ENCODE measurements at regions not wholly inside any gene's neighbourhood (a gene's known extent, or its start where the extent isn't known, plus 50 kb on each side); places are given as distances from the start of the nearest gene placed in this dataset.
"Not testable (repeated sequence)": the region's sequence is repeated elsewhere in the genome, so short reads cannot be mapped to it uniquely, and the experiment has no call there.

DNA sequence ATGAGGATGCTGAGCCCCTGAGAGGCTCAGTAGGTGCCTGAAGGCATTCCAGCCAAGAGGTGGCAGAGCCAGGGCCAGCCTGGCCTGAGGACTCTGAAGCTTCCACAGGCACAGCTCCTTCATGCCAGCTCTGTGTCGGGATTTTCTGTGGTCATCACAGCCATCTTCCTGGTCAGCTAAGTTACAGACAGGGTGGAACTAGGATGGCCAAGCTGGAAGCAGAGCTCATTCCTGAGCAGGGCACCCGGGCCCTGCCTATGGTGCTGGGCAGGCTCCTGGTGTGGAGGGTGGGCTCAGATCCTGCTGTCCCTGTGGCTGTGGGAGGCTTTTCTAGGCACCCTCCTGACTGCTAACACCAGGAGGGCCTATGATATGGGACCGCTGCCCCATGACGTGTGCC is 2882.3 kb downstream of the RPIA start:
- H3K9me3 ChIP-seq; intact Hi-C loops (cut with DNase I); H3K27ac ChIP-seq; H3K27me3 ChIP-seq; DNase-seq; H3K36me3 ChIP-seq; H3K4me3 ChIP-seq; H3K4me1 ChIP-seq; H3K9ac ChIP-seq (ENCODE audit: low read depth in 2 of 2, low read length in 2 of 2): not testable (repeated sequence)

DNA sequence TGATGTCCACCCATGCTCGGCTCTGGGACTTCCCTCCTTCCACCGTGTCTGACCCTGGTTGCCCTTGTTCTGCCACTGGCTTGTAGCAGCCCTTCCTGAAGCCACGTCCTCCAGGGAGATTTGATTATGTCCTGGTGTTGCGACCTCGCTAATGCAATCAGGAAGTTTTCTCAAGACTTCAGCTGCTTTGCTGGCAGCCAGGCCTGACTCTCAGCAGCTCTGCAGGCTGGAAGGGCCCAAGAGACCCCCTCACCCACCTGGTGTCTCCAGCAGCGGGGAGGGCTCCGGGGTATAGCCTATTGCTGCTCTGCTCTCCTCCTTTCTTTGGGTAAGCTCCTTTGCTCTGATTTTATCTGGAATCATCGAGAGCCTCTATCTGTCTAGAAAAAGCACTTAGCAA is 2882.8 kb downstream of the RPIA start:
- H3K4me1 ChIP-seq; H3K27ac ChIP-seq; H3K9me3 ChIP-seq; intact Hi-C loops (cut with DNase I); DNase-seq; H3K4me3 ChIP-seq; H3K27me3 ChIP-seq; H3K36me3 ChIP-seq; H3K9ac ChIP-seq (ENCODE audit: low read depth in 2 of 2, low read length in 2 of 2): not testable (repeated sequence)

DNA sequence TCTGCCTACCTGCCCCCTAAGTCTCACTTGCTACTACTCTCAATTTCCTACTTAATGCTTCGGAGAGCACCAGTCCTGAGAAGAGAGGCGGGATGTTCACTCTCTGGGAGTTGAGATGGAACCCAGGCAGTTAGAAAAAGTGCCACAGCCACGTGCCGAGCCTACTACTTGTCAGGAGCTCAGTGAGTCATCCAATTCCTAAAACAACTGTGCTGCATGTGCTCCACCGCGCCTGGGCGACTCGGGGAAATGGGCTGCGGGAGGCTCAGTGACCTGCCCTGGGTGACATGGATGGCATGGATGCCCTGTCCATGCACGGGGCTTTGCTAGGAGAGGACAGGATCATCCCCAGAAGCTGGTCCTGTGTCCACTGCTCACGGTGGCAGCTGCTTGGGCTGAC is 2884.2 kb downstream of the RPIA start:
- H3K4me1 ChIP-seq; intact Hi-C loops (cut with DNase I); H3K36me3 ChIP-seq; H3K4me3 ChIP-seq; H3K9me3 ChIP-seq; H3K27ac ChIP-seq; H3K9ac ChIP-seq (ENCODE audit: low read depth in 2 of 2, low read length in 2 of 2); DNase-seq; H3K27me3 ChIP-seq: not testable (repeated sequence)

DNA sequence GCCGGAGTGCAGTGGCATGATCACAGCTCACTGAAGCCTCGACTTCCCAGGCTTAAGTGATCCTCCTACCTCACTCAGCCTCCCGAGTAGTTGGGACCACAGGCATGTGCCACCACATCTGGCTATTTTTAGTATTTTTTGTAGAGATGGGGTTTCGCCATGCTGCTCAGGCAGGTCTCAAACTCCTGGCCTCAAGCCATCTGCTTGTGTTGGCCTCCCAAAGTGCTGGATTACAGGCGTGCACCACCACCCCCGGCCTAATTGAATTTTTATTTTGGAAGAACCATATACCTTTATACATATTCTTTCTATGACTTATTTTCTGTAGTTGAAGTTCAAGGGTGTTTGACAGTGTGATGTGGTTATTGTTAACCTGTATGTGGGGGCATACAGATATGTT is 2885.9 kb downstream of the RPIA start:
- H3K27ac ChIP-seq; H3K27me3 ChIP-seq; H3K9ac ChIP-seq (ENCODE audit: low read depth in 2 of 2, low read length in 2 of 2); H3K9me3 ChIP-seq; H3K4me1 ChIP-seq; DNase-seq; intact Hi-C loops (cut with DNase I); H3K4me3 ChIP-seq; H3K36me3 ChIP-seq: not testable (repeated sequence)

DNA sequence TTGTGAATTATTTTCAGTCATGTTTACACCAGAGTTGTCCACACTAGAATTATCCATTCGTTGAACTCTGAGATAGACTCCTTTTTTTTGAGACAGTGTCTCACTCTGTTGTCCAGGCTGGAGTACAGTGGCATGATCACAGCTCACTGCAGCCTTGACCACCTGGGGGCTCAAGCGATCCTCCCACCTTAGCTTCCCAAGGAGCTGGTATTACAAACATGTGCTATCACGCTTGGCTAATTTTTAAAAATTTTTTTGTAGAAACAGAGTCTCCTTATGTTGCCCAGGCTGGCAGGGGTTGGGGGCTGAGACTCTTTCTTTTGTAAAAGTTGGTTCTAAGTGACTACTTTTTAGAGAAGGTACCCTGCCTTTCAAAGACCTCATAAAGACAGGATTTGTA is 2887.2 kb downstream of the RPIA start:
- H3K27ac ChIP-seq; H3K4me3 ChIP-seq; H3K9ac ChIP-seq (ENCODE audit: low read depth in 2 of 2, low read length in 2 of 2); H3K4me1 ChIP-seq; H3K27me3 ChIP-seq; DNase-seq; H3K9me3 ChIP-seq; H3K36me3 ChIP-seq; intact Hi-C loops (cut with DNase I): not testable (repeated sequence)

DNA sequence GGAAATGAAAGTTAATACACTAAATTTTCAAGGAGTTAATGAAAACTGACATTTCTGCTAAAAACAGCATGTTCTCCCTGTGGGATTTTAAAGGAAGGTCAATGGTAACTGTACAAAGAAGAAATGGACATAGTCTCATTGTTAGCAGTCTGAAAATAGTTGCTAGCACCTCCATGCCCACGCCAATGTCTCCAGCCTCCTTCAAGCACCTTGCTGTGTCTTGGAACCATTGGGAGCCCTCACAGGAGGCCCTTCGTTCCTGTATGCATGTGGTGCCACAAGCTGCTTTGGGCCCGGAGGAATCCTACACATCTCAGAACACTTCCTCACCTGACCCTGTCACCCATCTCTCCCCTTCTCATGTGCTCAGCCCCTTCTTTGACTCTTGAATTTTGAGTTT is 2888.1 kb downstream of the RPIA start:
- H3K27me3 ChIP-seq; H3K9me3 ChIP-seq; H3K27ac ChIP-seq; H3K36me3 ChIP-seq; DNase-seq; H3K4me1 ChIP-seq; H3K9ac ChIP-seq (ENCODE audit: low read depth in 2 of 2, low read length in 2 of 2); H3K4me3 ChIP-seq; intact Hi-C loops (cut with DNase I): not testable (repeated sequence)

DNA sequence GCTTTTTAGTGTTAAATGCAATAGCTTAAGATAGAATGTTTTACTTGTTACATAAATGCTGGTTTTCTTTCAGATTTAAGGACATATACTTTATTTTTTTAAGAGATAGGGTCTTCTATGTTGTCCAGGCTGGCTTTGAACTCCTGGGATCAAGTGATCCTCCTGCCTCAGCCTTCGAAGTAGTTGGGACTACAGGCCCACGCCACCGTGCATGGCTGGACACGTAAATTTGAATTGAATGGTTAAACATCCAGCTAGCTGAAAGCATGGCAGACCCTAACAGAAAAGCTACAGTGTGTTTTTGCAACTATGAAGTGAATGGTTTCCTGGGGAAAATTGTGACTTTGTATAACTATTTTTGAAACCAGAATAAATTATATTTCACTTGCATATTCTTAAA is 2888.6 kb downstream of the RPIA start:
- intact Hi-C loops (cut with DNase I); H3K27me3 ChIP-seq; H3K27ac ChIP-seq; H3K9me3 ChIP-seq; DNase-seq; H3K9ac ChIP-seq (ENCODE audit: low read depth in 2 of 2, low read length in 2 of 2); H3K4me1 ChIP-seq; H3K4me3 ChIP-seq; H3K36me3 ChIP-seq: not testable (repeated sequence)

DNA sequence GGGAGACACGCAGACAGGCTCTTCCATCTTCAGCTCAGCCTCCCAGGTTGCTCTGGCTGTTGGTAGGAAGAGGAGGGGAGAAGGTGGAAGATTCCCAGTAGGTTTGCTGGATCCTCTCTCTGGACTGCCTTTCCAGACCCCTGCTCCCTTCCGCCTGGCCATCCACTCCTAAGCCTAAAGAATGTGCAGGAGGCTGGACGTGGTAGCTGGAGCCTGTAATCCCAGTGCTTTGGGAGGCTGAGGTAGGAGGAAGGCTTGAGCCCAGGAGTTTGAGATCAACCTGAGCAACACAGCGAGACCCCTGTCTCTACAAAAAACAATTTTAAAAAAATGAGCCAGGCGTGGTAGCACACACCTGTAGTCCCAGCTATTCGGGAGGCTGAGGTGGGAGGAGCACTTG is 2895.6 kb downstream of the RPIA start:
- DNase-seq; intact Hi-C loops (cut with DNase I); H3K36me3 ChIP-seq; H3K4me1 ChIP-seq; H3K9ac ChIP-seq (ENCODE audit: low read depth in 2 of 2, low read length in 2 of 2); H3K27ac ChIP-seq; H3K9me3 ChIP-seq; H3K4me3 ChIP-seq; H3K27me3 ChIP-seq: not testable (repeated sequence)

DNA sequence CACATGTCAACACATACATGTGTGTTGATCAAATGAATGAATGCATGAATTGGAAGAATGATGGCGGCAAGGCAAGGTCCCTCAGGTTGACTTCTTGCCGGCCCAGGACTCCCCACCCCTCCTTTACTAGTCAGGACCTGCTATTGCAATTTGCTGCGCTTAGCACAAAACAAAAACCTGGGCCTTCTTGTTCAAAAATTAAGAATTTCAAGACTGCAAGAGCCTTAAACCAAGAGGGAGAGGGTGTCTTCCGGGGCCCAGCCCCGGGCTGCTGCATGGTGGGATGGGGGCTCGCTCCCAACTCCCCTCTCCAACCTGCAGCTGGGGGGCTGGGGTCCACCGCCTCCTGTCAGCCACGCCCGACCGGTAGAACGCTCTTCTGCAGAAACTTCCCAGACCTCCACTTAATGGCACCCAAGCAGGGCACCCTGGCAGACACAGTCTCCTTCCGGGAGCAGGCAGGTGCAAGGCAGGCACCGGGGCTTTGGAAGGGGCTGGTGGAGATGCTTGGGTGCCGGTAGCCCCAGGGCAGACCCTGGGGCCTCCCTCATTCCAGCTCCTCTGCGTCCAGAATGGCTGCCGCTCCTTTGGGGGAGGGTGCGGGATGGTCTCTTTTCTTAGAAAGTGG is 2896.5 kb downstream of the RPIA start:
- H3K27me3 ChIP-seq; H3K9me3 ChIP-seq; DNase-seq; H3K36me3 ChIP-seq; H3K9ac ChIP-seq (ENCODE audit: low read depth in 2 of 2, low read length in 2 of 2); H3K27ac ChIP-seq; H3K4me1 ChIP-seq; H3K4me3 ChIP-seq; intact Hi-C loops (cut with DNase I): not testable (repeated sequence)

DNA sequence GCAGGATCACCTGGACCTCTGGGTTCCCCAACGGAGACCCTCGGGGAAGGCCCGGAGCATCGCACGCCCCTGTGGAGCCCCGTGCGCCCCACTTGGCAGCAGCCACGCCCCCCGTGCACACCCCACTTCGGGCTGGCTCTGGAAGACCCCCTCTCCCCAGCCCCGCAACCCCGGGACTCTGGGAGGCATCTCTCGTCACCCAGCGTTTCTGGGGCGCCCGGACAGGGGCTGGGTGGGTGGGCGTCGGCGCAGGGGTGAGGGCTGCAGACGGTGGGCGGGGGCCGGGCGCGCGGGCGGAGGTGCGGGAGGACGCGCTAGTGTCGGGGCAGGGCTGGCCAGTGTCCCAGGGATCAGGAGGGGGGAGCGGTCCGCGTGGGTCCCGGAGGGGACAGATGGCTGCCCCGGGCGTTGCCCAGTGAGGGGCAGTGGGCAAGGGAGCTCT is 2897.3 kb downstream of the RPIA start:
- intact Hi-C loops (cut with DNase I); H3K27me3 ChIP-seq; H3K27ac ChIP-seq; H3K36me3 ChIP-seq; H3K9ac ChIP-seq (ENCODE audit: low read depth in 2 of 2, low read length in 2 of 2); H3K4me3 ChIP-seq; H3K9me3 ChIP-seq; H3K4me1 ChIP-seq; DNase-seq: not testable (repeated sequence)

DNA sequence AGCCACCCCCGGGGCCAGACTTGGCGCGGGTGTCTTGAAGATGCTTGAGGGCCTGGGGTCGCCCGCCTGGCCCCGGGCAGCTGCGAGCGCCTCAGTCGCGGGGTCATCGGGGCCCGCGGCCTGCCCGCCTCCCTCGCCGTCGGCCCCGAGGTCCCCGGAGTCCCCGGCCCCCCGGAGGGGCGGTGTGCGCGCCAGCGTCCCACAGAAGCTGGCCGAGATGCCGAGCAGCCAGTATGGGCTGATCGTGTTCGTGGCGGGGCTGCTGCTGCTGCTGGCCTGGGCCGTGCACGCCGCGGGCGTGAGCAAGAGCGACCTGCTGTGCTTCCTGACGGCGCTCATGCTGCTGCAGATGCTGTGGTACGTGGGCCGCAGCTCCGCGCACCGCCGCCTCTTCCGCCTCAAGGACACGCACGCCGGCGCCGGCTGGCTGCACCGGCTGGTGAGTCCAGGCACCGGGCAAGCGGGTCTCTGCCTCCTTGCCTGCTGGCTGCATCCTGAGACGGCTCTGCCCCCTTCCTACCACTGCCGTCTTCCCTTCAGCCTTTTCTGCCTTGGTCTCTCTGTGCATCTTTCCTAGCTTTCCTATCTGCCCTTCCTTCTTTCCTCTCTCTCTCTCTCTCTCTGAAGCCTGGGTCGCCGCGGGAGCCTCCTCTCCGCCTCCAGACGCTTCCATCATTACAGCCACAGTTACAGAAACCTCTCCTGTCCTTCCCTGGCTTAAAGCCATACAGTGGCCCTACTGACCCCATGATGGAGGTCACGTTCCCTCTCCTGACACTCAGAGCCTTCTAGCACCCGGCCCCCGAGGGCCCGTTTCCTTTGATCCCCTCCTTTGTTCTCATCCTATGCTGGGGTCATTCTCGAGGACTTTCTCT is 2898.2 kb downstream of the RPIA start:
- H3K27me3 ChIP-seq; H3K9me3 ChIP-seq; H3K4me3 ChIP-seq; intact Hi-C loops (cut with DNase I); H3K9ac ChIP-seq (ENCODE audit: low read depth in 2 of 2, low read length in 2 of 2); H3K27ac ChIP-seq; DNase-seq; H3K36me3 ChIP-seq; H3K4me1 ChIP-seq: not testable (repeated sequence)

DNA sequence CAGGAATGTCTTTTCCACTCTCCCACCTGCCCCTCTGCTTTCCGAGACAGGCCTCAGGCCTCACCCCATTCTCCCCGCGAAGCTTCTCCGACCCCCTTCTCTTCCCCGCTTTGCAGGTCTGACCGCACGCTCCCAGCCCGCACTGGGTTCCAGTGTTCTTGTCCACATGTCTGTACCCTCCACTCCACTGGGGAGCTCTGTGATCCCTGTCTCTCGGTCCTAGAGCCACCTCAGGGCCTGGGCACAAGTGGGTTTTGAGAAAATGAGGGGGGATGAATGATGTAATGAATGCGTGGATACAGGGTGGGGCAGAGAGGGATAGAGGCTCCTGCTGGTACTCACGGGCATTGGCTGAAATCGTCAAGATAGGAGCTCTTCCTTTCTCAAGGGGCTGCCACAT is 2898.9 kb downstream of the RPIA start:
- DNase-seq; H3K27ac ChIP-seq; H3K4me3 ChIP-seq; H3K36me3 ChIP-seq; H3K27me3 ChIP-seq; H3K9me3 ChIP-seq; H3K4me1 ChIP-seq; H3K9ac ChIP-seq (ENCODE audit: low read depth in 2 of 2, low read length in 2 of 2); intact Hi-C loops (cut with DNase I): not testable (repeated sequence)

DNA sequence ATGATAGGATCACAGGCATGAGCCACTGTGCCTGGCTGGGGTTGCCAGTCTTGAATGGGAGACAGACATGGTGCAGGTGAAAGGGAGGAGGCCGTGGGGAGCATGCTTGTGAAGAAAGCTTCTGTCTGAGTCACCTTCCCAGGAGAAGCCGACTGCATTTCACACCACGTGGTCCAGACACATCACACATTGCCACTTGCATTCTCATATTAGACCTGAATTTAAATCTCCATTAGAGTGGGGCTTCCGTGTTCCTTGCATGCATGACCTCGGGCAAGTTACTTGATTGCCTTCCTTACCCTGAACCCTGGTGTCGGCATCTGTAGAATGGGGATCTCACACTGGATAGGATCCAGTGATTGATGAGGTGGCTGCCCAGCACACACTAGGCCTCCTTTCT is 2899.6 kb downstream of the RPIA start:
- H3K9me3 ChIP-seq; H3K27me3 ChIP-seq; H3K4me1 ChIP-seq; H3K36me3 ChIP-seq; H3K27ac ChIP-seq; DNase-seq; intact Hi-C loops (cut with DNase I); H3K9ac ChIP-seq (ENCODE audit: low read depth in 2 of 2, low read length in 2 of 2); H3K4me3 ChIP-seq: not testable (repeated sequence)

DNA sequence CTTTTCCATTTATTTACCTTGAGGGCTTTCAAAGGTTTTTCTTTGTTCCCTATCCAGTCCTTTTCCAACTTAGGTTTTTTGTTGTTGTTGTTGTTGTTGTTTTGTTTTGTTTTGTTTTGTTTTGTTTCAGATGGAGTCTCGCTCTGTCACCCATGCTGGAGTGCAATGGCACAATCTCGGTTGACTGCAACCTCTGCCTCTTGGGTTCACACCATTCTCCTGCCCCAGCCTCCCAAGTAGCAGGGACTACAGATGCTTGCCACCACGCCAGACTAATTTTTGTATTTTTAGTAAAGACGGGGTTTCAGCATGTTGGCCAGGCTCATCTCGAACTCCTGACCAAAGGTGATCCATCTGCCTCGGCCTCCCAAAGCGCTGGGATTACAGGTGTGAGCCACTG is 2906.0 kb downstream of the RPIA start:
- intact Hi-C loops (cut with DNase I); H3K4me3 ChIP-seq; H3K27me3 ChIP-seq; H3K9me3 ChIP-seq; H3K27ac ChIP-seq; H3K4me1 ChIP-seq; H3K36me3 ChIP-seq; DNase-seq; H3K9ac ChIP-seq (ENCODE audit: low read depth in 2 of 2, low read length in 2 of 2): not testable (repeated sequence)
